ENCODE measurements at regions not wholly inside any gene's neighbourhood (a gene's known extent, or its start where the extent isn't known, plus 50 kb on each side); places are given as distances from the start of the nearest gene placed in this dataset.

DNA sequence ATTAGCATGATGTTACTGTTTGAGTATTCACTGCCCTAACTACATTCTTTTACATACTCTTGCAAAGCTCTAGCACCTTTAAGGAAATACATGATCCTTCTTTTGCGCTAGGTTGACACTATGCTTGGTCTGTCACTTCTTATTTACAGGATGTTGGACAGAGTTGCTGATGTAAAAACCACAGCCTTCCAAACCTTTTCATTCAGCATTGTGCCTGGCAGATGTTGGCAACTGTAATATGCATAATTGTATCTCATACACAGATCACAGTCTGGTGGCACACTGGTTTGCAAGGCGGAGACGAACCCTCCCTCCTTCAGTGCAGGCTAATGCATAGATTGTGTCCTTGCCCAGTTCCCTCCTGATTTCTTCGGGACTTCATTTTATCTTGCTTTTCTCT, 224.1 kb downstream of the SNX19 start:
- no peak for TF ChIP-seq POLR2AphosphoS5 (IDR thresholded peaks at IDR 0.05)
- TF ChIP-seq, protein P1, sequence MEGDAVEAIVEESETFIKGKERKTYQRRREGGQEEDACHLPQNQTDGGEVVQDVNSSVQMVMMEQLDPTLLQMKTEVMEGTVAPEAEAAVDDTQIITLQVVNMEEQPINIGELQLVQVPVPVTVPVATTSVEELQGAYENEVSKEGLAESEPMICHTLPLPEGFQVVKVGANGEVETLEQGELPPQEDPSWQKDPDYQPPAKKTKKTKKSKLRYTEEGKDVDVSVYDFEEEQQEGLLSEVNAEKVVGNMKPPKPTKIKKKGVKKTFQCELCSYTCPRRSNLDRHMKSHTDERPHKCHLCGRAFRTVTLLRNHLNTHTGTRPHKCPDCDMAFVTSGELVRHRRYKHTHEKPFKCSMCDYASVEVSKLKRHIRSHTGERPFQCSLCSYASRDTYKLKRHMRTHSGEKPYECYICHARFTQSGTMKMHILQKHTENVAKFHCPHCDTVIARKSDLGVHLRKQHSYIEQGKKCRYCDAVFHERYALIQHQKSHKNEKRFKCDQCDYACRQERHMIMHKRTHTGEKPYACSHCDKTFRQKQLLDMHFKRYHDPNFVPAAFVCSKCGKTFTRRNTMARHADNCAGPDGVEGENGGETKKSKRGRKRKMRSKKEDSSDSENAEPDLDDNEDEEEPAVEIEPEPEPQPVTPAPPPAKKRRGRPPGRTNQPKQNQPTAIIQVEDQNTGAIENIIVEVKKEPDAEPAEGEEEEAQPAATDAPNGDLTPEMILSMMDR (IDR thresholded peaks at IDR 0.05 in 8 of 11, conservative IDR thresholded peaks at IDR 0.05 in 3 of 11): no peak

Data from spleen (tissue), 7 donors.